ENCODE measurements at regions not wholly inside any gene's neighbourhood (a gene's known extent, or its start where the extent isn't known, plus 50 kb on each side); places are given as distances from the start of the nearest gene placed in this dataset.
"Not testable (repeated sequence)": the region's sequence is repeated elsewhere in the genome, so short reads cannot be mapped to it uniquely, and the experiment has no call there.

DNA sequence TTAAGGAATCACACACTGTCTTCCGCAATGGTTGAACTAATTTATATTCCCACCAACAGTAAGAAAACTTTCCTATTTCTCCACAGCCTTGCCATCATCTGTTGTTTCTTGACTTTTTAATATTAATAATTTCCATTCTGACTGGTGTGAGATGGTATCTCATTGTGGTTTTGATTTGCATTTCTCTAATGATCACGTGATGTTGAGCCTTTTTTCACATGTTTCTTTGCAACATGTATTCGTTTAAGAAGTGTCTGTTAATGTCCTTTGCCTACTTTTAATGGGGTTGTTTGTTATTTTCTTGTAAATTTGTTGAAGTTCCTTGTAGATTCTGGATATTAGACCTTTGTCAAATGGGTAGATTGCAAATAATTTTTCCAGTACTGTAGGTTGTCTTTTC, 258.8 kb upstream of the C9orf72 start:
- not testable (repeated sequence) for TF ChIP-seq EZH2, EZH2phosphoT487 (IDR thresholded peaks at IDR 0.05)
- TF ChIP-seq, protein P1, sequence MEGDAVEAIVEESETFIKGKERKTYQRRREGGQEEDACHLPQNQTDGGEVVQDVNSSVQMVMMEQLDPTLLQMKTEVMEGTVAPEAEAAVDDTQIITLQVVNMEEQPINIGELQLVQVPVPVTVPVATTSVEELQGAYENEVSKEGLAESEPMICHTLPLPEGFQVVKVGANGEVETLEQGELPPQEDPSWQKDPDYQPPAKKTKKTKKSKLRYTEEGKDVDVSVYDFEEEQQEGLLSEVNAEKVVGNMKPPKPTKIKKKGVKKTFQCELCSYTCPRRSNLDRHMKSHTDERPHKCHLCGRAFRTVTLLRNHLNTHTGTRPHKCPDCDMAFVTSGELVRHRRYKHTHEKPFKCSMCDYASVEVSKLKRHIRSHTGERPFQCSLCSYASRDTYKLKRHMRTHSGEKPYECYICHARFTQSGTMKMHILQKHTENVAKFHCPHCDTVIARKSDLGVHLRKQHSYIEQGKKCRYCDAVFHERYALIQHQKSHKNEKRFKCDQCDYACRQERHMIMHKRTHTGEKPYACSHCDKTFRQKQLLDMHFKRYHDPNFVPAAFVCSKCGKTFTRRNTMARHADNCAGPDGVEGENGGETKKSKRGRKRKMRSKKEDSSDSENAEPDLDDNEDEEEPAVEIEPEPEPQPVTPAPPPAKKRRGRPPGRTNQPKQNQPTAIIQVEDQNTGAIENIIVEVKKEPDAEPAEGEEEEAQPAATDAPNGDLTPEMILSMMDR (IDR thresholded peaks at IDR 0.05): not testable (repeated sequence)

All from neural progenitor cell (in vitro differentiated cells).